ENCODE measurements at regions not wholly inside any gene's neighbourhood (a gene's known extent, or its start where the extent isn't known, plus 50 kb on each side); places are given as distances from the start of the nearest gene placed in this dataset.

DNA sequence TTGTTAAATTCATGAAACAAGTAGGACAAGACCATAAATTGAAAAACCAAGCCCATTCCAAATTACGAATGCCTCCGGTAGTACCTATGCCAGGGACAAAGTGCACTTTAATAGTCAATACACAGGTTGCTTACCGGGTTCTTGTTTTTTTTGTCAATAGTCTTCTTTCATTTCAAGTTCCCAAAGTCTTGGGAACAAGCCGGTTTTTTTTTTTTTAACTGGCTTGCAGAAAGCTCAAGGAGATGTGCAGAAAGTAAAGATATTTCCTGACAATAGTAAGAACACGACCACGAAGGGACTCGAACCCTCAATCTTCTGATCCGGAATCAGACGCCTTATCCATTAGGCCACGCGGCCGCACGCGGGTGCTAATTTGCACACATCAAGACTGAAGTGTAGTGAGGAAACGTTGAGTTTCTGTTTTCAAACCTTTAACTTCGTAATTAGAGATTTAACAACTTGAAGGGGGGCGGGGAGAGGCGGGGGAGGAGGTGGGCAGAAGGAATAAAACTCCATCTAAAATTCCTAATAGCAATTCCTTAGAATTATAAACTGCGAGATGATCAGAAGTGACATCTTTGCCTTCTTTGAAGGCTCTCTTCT is 181.0 kb downstream of the TRIM27 start:
- Mint-ChIP-seq H3K27ac (ENCODE audit: unreplicated experiment) (no peak overlapping the region), H3K4me1 (ENCODE audit: low read depth) (peaks cover 14% of the 10 kb centered on the region), H3K9me3 (ENCODE audit: low read depth) (peaks cover 5% of the 10 kb centered on the region), H3K36me3 (ENCODE audit: low read depth) (peaks cover 7% of the 10 kb centered on the region), H3K4me3 (ENCODE audit: unreplicated experiment) (no peak overlapping the region), H3K27me3 (ENCODE audit: low read depth) (peaks cover 48% of the 10 kb centered on the region)
- DNase-seq (ENCODE audit: low spot score), result no peak
- TF ChIP-seq, protein P1, sequence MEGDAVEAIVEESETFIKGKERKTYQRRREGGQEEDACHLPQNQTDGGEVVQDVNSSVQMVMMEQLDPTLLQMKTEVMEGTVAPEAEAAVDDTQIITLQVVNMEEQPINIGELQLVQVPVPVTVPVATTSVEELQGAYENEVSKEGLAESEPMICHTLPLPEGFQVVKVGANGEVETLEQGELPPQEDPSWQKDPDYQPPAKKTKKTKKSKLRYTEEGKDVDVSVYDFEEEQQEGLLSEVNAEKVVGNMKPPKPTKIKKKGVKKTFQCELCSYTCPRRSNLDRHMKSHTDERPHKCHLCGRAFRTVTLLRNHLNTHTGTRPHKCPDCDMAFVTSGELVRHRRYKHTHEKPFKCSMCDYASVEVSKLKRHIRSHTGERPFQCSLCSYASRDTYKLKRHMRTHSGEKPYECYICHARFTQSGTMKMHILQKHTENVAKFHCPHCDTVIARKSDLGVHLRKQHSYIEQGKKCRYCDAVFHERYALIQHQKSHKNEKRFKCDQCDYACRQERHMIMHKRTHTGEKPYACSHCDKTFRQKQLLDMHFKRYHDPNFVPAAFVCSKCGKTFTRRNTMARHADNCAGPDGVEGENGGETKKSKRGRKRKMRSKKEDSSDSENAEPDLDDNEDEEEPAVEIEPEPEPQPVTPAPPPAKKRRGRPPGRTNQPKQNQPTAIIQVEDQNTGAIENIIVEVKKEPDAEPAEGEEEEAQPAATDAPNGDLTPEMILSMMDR (IDR thresholded peaks at IDR 0.05), result no peak

DNA sequence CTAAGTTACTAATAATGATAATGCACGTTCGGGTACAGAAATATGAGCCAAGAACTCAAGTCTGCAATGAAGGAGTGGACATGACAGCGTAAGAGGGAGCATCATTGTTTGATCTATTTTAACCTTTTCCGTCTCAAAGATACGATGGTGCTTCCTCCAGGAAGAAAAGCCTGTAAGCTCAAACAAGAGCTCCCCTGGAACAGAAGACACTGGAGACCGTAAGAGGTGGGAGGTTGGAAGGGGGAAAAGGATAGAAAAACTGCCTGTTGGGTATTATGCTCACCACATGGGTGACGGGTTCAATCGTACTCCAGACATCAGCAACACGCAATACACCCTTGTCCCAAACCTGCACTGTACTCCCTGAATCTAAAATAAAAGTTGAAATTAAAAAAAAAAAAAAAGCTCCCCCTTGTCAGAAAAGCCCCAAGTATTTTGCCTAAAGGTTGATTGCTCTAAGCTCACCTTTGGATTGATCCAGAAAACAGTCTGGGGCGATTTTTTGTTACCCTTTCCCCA is 180.5 kb downstream of the TRIM27 start:
- DNase-seq (ENCODE audit: low spot score), result no peak
- Mint-ChIP-seq H3K4me1 (ENCODE audit: low read depth) (peaks cover 13% of the 10 kb centered on the region), H3K27me3 (ENCODE audit: low read depth) (peaks cover 45% of the 10 kb centered on the region), H3K4me3 (ENCODE audit: unreplicated experiment) (no peak overlapping the region), H3K36me3 (ENCODE audit: low read depth) (peaks cover 5% of the 10 kb centered on the region), H3K27ac (ENCODE audit: unreplicated experiment) (no peak overlapping the region), H3K9me3 (ENCODE audit: low read depth) (peaks cover 5% of the 10 kb centered on the region)
- TF ChIP-seq, protein P1 (IDR thresholded peaks at IDR 0.05), result no peak

DNA sequence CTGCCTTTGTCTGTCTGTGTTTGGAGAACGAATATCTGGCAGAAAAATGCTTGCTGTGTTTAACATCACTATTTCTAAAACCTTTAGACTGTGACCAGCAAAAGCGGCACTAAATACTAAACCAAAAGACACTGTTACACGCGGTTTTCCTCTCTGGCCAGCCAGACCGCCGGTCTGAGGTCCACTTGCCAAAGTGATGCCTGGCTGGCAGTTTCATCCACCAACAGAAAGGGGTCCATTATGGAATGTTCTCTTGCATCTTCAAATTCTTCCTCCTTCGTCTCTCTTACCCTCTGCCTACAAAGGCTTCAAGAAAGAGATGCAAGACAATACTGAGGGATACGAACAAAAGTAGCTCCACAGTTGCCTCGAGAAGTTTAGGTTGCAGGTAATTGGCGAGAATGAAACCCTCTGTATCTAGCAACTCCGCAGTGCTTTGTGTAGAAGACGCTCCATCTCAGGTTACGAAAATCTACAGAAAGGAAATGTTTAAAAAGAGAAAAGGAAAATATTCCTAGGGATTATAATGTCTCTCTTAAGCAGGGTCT is 176.6 kb downstream of the TRIM27 start:
- H3K36me3 Mint-ChIP-seq (ENCODE audit: low read depth), result no peaks in the 10 kb centered on the region

DNA sequence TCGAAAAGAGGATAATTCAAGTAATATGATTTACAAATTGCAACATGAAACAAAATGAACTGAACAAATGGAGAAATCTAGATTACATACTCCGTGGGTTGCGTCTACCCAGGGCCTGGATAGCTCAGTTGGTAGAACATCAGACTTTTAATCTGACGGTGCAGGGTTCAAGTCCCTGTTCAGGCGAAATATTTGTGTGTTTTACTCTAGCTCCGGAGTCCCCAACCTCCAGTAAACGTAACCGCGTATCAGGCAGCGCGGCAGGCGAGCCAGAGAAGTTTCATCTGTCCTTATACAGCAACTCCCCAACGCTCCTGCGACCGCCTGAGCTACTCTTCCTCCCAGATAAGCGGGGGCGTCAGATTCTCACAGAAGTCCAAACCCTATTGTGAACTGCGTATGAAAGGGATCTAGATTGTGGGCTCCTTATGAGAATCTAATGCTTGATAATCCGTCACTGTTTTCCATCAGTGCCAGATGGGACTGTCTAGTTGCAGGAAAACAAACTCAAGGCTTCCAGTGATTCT is 176.1 kb downstream of the TRIM27 start:
- Mint-ChIP-seq H3K4me1 (ENCODE audit: low read depth) (peaks cover 10% of the 10 kb centered on the region), H3K4me3 (ENCODE audit: unreplicated experiment) (peak overlapping the region; percentile 38), H3K36me3 (ENCODE audit: low read depth) (no peaks in the 10 kb centered on the region), H3K9me3 (ENCODE audit: low read depth) (peaks cover 13% of the 10 kb centered on the region), H3K27me3 (ENCODE audit: low read depth) (peaks cover 51% of the 10 kb centered on the region), H3K27ac (ENCODE audit: unreplicated experiment) (no peak overlapping the region)
- DNase-seq (ENCODE audit: low spot score), result no peak
- TF ChIP-seq, protein P1 (IDR thresholded peaks at IDR 0.05), result no peak

More for the DNA sequence above, 176.6 kb downstream of the TRIM27 start:
- TF ChIP-seq, protein P1 (IDR thresholded peaks at IDR 0.05), result no peak
- Mint-ChIP-seq H3K4me1 (ENCODE audit: low read depth) (peaks cover 10% of the 10 kb centered on the region), H3K9me3 (ENCODE audit: low read depth) (peaks cover 13% of the 10 kb centered on the region), H3K4me3 (ENCODE audit: unreplicated experiment) (peak overlapping the region; percentile 38), H3K27ac (ENCODE audit: unreplicated experiment) (no peak overlapping the region), H3K27me3 (ENCODE audit: low read depth) (peaks cover 51% of the 10 kb centered on the region)
- DNase-seq (ENCODE audit: low spot score), result no peak

DNA sequence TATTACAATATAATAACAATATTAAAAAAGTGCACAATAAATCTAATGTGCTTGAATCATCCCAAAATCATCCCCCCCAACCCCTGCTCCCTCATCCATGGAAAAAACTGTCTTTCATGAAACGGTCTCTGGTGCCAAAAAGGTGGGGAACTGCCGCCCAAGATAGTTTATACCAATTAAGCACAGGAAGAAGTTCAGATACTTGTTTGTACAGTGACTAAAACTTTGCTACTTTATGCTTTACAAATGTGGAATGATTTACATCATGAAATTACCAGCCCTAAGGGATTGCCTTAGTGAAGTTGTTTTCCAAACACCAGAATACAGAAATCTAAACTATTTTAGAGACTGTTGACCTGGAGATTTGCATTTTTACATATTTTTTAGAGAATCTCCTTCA is 175.6 kb downstream of the TRIM27 start:
- TF ChIP-seq, protein P1 (IDR thresholded peaks at IDR 0.05), result no peak
- Mint-ChIP-seq H3K36me3 (ENCODE audit: low read depth) (no peaks in the 10 kb centered on the region), H3K27me3 (ENCODE audit: low read depth) (peaks cover 47% of the 10 kb centered on the region), H3K27ac (ENCODE audit: unreplicated experiment) (no peak overlapping the region), H3K4me1 (ENCODE audit: low read depth) (peaks cover 10% of the 10 kb centered on the region), H3K4me3 (ENCODE audit: unreplicated experiment) (no peak overlapping the region), H3K9me3 (ENCODE audit: low read depth) (peaks cover 13% of the 10 kb centered on the region)
- no peak for DNase-seq (ENCODE audit: low spot score)

Data from chondrocyte (in vitro differentiated cells).